ENCODE measurements at regions not wholly inside any gene's neighbourhood (a gene's known extent, or its start where the extent isn't known, plus 50 kb on each side); places are given as distances from the start of the nearest gene placed in this dataset.

DNA sequence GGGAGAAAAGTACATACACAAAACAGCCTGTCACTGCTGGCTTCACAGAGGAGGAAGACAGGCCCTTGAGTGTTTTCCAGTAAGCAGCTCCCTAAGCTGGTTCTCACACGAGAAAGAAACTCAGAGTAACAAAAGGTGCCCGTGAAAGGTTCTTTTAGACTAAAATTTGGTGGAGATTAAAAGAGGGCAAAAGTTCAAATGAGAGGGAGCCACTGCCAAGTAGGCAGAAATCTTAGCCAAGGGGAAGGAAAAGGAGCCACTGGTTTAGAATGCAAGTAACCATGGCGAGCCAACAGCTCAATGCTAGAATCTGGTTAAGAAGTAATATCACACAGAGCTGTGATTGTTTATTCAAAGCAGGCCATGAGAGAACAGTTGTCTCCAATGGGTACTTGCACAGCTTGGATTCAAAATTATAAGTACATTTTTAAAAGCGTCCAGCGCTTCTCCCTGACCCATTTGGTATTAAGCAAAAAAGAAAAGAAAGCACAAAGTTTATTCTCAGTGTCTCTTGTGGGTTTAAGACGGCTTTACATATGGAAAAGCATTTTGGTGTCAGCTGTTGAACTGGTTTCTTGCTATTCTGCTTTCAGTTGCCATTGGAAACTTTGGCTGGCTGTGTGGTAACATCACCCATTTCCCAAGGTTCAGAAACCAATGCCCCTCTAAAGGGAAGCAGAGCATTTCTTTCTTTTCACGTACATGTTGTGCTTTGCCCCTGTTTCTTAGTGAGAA lies 648.5 kb downstream of the RNF144B start:
- Histone ChIP-seq H3K4me3 (ENCODE audit: low read length in 3 of 3) (no peak overlapping the region), H3K4me1 (ENCODE audit: control insufficient read depth in 3 of 3, insufficient read depth in 3 of 3, low read length in 3 of 3) (peaks cover 0 to 12% (median 7%) of the 10 kb centered on the region in 3 donors), H3K27ac (ENCODE audit: low read depth, low read length) (no peak overlapping the region), H3K9ac (ENCODE audit: low read depth in 1 of 3, low read length in 3 of 3) (no peak overlapping the region), H3K9me3 (ENCODE audit: control insufficient read depth in 3 of 3, low read length in 3 of 3) (no peaks in the 10 kb centered on the region), H3K27me3 (ENCODE audit: control insufficient read depth in 3 of 3, insufficient read depth in 3 of 3, low read length in 3 of 3) (no peaks in the 10 kb centered on the region), H3K36me3 (ENCODE audit: control insufficient read depth in 3 of 3, insufficient read depth in 3 of 3, low read length in 3 of 3) (no peaks in the 10 kb centered on the region)

DNA sequence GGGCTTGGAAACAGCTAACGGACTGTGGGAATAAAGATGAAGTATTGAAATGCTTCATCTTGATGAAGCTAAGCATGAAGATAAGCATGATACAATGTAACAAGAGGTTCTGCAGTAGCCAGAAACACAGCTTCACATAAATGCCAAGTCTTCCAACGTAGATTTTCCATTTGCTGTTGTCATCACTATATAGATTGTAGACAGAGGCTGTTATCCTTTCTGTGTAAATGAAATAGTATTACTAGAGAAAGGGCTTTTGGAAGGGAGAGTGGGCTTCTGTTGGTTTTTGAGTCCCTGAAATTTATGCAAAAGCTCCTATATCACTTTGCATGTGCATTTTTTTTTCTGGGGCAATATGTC lies 649.0 kb downstream of the RNF144B start:
- H3K27ac ChIP-seq (ENCODE audit: low read depth, low read length) = no peak overlapping the region
- H3K4me1 ChIP-seq (ENCODE audit: control insufficient read depth in 3 of 3, insufficient read depth in 3 of 3, low read length in 3 of 3) = peaks cover 0 to 12% (median 7%) of the 10 kb centered on the region in 3 donors
- H3K36me3 ChIP-seq (ENCODE audit: control insufficient read depth in 3 of 3, insufficient read depth in 3 of 3, low read length in 3 of 3) = no peaks in the 10 kb centered on the region
- no peak overlapping the region for H3K4me3 ChIP-seq (ENCODE audit: low read length in 3 of 3)
- H3K9ac ChIP-seq (ENCODE audit: low read depth in 1 of 3, low read length in 3 of 3) = no peak overlapping the region
- no peaks in the 10 kb centered on the region for H3K9me3 ChIP-seq (ENCODE audit: control insufficient read depth in 3 of 3, low read length in 3 of 3)
- no peaks in the 10 kb centered on the region for H3K27me3 ChIP-seq (ENCODE audit: control insufficient read depth in 3 of 3, insufficient read depth in 3 of 3, low read length in 3 of 3)

- Histone ChIP-seq H3K4me1 (ENCODE audit: control insufficient read depth in 3 of 3, insufficient read depth in 3 of 3, low read length in 3 of 3) (peaks cover 3 to 9% (median 7%) of the 10 kb centered on the region in 3 donors), H3K9ac (ENCODE audit: low read depth in 1 of 3, low read length in 3 of 3) (no peak overlapping the region), H3K27me3 (ENCODE audit: control insufficient read depth in 3 of 3, insufficient read depth in 3 of 3, low read length in 3 of 3) (no peaks in the 10 kb centered on the region), H3K9me3 (ENCODE audit: control insufficient read depth in 3 of 3, low read length in 3 of 3) (no peaks in the 10 kb centered on the region), H3K4me3 (ENCODE audit: low read length in 3 of 3) (no peak overlapping the region), H3K27ac (ENCODE audit: low read depth, low read length) (no peak overlapping the region), H3K36me3 (ENCODE audit: control insufficient read depth in 3 of 3, insufficient read depth in 3 of 3, low read length in 3 of 3) (no peaks in the 10 kb centered on the region)
These were observed 650.5 kb downstream of the RNF144B start for GRCh38 chr6:19037607-19038006.

DNA sequence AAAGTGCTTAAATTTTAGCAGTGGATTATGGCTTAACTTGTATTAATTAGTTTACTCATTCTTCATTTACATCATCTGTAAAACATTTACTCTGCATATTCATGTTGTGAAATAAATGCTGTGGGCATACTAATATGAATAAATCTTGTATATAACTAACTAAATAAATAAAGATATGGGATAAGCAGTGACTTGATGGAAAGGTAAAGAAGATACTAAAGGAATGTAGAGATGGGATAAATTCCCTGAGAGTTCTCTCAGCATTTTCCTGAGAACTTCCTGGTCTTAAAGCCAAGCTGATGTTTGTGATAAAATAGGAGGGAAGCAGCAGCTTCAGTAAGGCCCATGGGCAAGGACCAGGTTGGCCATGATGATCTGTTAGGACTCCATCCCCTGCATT lies 652.1 kb downstream of the RNF144B start:
- Histone ChIP-seq H3K9ac (ENCODE audit: low read depth in 1 of 3, low read length in 3 of 3) (no peak overlapping the region), H3K4me1 (ENCODE audit: control insufficient read depth in 3 of 3, insufficient read depth in 3 of 3, low read length in 3 of 3) (peaks cover 0 to 4% (median 0%) of the 10 kb centered on the region in 3 donors), H3K27me3 (ENCODE audit: control insufficient read depth in 3 of 3, insufficient read depth in 3 of 3, low read length in 3 of 3) (no peaks in the 10 kb centered on the region), H3K36me3 (ENCODE audit: control insufficient read depth in 3 of 3, insufficient read depth in 3 of 3, low read length in 3 of 3) (no peaks in the 10 kb centered on the region), H3K9me3 (ENCODE audit: control insufficient read depth in 3 of 3, low read length in 3 of 3) (no peaks in the 10 kb centered on the region), H3K4me3 (ENCODE audit: low read length in 3 of 3) (no peak overlapping the region), H3K27ac (ENCODE audit: low read depth, low read length) (no peak overlapping the region)

DNA sequence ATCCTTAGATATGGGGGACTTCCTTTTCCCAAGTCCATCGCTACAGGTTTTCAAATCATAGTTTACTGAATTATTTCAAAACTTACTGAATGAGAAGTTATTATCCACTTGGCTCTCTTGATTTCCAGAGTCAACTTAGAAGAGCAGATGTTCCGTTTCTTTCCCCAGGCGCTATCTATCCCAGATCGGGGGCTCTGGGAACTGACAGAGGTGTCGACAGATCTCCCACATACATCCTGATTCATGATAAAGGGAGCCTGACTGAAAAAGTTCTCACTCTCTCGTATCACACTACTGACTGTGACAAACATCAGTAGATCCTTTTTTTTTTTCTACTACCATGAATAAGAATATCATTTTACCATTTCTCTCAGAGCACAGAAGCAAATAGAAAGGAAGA lies 654.8 kb downstream of the RNF144B start:
- H3K9me3 ChIP-seq (ENCODE audit: control insufficient read depth in 3 of 3, low read length in 3 of 3) = no peaks in the 10 kb centered on the region
- H3K27me3 ChIP-seq (ENCODE audit: control insufficient read depth in 3 of 3, insufficient read depth in 3 of 3, low read length in 3 of 3) = no peaks in the 10 kb centered on the region
- H3K4me3 ChIP-seq (ENCODE audit: low read length in 3 of 3) = no peak overlapping the region
- no peaks in the 10 kb centered on the region for H3K36me3 ChIP-seq (ENCODE audit: control insufficient read depth in 3 of 3, insufficient read depth in 3 of 3, low read length in 3 of 3)
- H3K9ac ChIP-seq (ENCODE audit: low read depth in 1 of 3, low read length in 3 of 3) = no peak overlapping the region
- H3K27ac ChIP-seq (ENCODE audit: low read depth, low read length) = no peak overlapping the region
- H3K4me1 ChIP-seq (ENCODE audit: control insufficient read depth in 3 of 3, insufficient read depth in 3 of 3, low read length in 3 of 3) = peaks cover 0 to 4% (median 0%) of the 10 kb centered on the region in 3 donors

DNA sequence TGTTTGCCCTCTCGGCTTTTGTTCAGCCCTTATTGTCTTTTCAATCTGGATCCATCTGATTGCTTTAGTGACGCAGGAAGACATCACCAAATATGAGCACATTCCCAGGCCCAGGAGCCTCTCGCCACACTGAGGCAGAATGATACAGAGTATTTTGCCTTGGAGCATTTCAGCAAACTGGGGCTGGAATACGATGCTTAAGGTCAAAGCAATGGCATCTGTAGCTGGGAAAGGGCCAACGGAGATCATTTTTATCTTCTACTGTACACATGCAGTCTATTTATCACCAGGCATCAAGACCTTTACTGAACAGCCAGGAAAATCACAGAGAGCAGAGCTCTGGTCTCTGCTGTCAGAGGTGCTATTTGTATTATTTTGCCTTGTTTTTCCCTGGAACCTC lies 655.3 kb downstream of the RNF144B start:
- H3K27ac ChIP-seq (ENCODE audit: low read depth, low read length) = no peak overlapping the region

DNA sequence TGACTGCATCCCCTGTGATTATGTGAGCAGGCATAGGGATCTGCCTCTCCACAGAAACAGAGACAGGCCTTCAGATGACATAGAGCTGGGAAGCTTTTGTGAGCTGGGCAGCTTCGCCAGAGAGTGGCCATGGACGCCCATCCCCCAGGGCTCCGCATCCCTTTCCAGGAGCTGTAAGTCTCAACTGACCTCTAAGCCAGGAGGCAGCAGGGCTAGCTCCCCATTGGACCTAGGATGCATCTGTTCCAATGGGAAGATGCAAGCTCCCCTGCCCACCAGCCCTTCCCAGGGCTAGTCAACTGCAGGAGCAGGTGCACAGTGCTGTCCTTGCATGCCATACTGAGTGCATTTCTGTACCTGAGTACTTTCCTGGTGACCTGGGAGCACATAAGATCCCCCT lies 663.6 kb downstream of the RNF144B start:
- Histone ChIP-seq H3K4me1 (ENCODE audit: control insufficient read depth in 3 of 3, insufficient read depth in 3 of 3, low read length in 3 of 3) (no peaks in the 10 kb centered on the region), H3K9ac (ENCODE audit: low read depth in 1 of 3, low read length in 3 of 3) (no peak overlapping the region), H3K4me3 (ENCODE audit: low read length in 3 of 3) (no peak overlapping the region), H3K9me3 (ENCODE audit: control insufficient read depth in 3 of 3, low read length in 3 of 3) (no peaks in the 10 kb centered on the region), H3K27ac (ENCODE audit: low read depth, low read length) (no peak overlapping the region), H3K36me3 (ENCODE audit: control insufficient read depth in 3 of 3, insufficient read depth in 3 of 3, low read length in 3 of 3) (no peaks in the 10 kb centered on the region), H3K27me3 (ENCODE audit: control insufficient read depth in 3 of 3, insufficient read depth in 3 of 3, low read length in 3 of 3) (no peaks in the 10 kb centered on the region)

More for the DNA sequence above, 655.3 kb downstream of the RNF144B start:
- Histone ChIP-seq H3K4me3 (ENCODE audit: low read length in 3 of 3) (no peak overlapping the region), H3K4me1 (ENCODE audit: control insufficient read depth in 3 of 3, insufficient read depth in 3 of 3, low read length in 3 of 3) (peaks cover 0 to 4% (median 0%) of the 10 kb centered on the region in 3 donors), H3K9me3 (ENCODE audit: control insufficient read depth in 3 of 3, low read length in 3 of 3) (no peaks in the 10 kb centered on the region), H3K36me3 (ENCODE audit: control insufficient read depth in 3 of 3, insufficient read depth in 3 of 3, low read length in 3 of 3) (no peaks in the 10 kb centered on the region), H3K9ac (ENCODE audit: low read depth in 1 of 3, low read length in 3 of 3) (no peak overlapping the region), H3K27me3 (ENCODE audit: control insufficient read depth in 3 of 3, insufficient read depth in 3 of 3, low read length in 3 of 3) (no peaks in the 10 kb centered on the region)

DNA sequence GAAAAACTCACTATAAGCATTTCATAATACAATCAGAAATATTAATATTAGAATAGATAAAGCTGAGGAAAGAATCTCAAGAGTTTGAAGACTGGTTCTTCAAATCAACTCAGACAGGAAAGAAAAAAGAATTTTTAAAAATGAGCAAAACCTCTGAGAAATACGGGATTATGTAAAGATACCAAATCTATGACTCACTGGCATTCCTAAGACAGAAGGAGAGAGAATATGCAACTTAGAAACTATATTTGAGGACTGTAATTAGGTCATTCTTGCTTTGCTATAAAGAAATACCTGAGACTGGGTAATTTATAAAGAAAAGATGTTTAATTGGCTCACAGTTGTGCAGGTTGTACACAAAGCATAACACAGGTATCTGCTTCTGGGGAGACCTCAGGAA lies 665.1 kb downstream of the RNF144B start:
- Histone ChIP-seq H3K9ac (ENCODE audit: low read depth in 1 of 3, low read length in 3 of 3) (no peak overlapping the region), H3K27ac (ENCODE audit: low read depth, low read length) (no peak overlapping the region), H3K4me1 (ENCODE audit: control insufficient read depth in 3 of 3, insufficient read depth in 3 of 3, low read length in 3 of 3) (no peaks in the 10 kb centered on the region), H3K9me3 (ENCODE audit: control insufficient read depth in 3 of 3, low read length in 3 of 3) (no peaks in the 10 kb centered on the region), H3K36me3 (ENCODE audit: control insufficient read depth in 3 of 3, insufficient read depth in 3 of 3, low read length in 3 of 3) (no peaks in the 10 kb centered on the region), H3K27me3 (ENCODE audit: control insufficient read depth in 3 of 3, insufficient read depth in 3 of 3, low read length in 3 of 3) (no peaks in the 10 kb centered on the region), H3K4me3 (ENCODE audit: low read length in 3 of 3) (no peak overlapping the region)

GRCh38 chr6:19059102-19059501 lies 672.0 kb downstream of the RNF144B start:
- H3K4me1 ChIP-seq (ENCODE audit: control insufficient read depth in 3 of 3, insufficient read depth in 3 of 3, low read length in 3 of 3) = no peaks in the 10 kb centered on the region
- no peak overlapping the region for H3K27ac ChIP-seq (ENCODE audit: low read depth, low read length)
- H3K4me3 ChIP-seq (ENCODE audit: low read length in 3 of 3) = no peak overlapping the region
- H3K27me3 ChIP-seq (ENCODE audit: control insufficient read depth in 3 of 3, insufficient read depth in 3 of 3, low read length in 3 of 3) = no peaks in the 10 kb centered on the region
- H3K36me3 ChIP-seq (ENCODE audit: control insufficient read depth in 3 of 3, insufficient read depth in 3 of 3, low read length in 3 of 3) = no peaks in the 10 kb centered on the region
- no peaks in the 10 kb centered on the region for H3K9me3 ChIP-seq (ENCODE audit: control insufficient read depth in 3 of 3, low read length in 3 of 3)
- H3K9ac ChIP-seq (ENCODE audit: low read depth in 1 of 3, low read length in 3 of 3) = no peak overlapping the region

- Histone ChIP-seq H3K9me3 (ENCODE audit: control insufficient read depth in 3 of 3, low read length in 3 of 3) (no peaks in the 10 kb centered on the region), H3K27me3 (ENCODE audit: control insufficient read depth in 3 of 3, insufficient read depth in 3 of 3, low read length in 3 of 3) (no peaks in the 10 kb centered on the region), H3K36me3 (ENCODE audit: control insufficient read depth in 3 of 3, insufficient read depth in 3 of 3, low read length in 3 of 3) (no peaks in the 10 kb centered on the region), H3K4me3 (ENCODE audit: low read length in 3 of 3) (no peak overlapping the region), H3K9ac (ENCODE audit: low read depth in 1 of 3, low read length in 3 of 3) (no peak overlapping the region), H3K27ac (ENCODE audit: low read depth, low read length) (no peak overlapping the region), H3K4me1 (ENCODE audit: control insufficient read depth in 3 of 3, insufficient read depth in 3 of 3, low read length in 3 of 3) (no peaks in the 10 kb centered on the region)
These were observed 680.0 kb downstream of the RNF144B start for GRCh38 chr6:19067165-19067564.

All from skeletal muscle tissue (tissue), 3 donors.